SKM-1 (cell line): ENCODE measurements at regions not wholly inside any gene's neighbourhood (a gene's known extent, or its start where the extent isn't known, plus 50 kb on each side); places are given as distances from the start of the nearest gene placed in this dataset.

Experiments
- DNase-seq: peaks from one replicate; lab custom pipeline; 2025; ENCODE audit not compliant: unreplicated experiment; lab: John Stamatoyannopoulos, UW

- no peak for DNase-seq
Observed at GRCh38 chr2:67221266-67221665, 175.9 kb upstream of the ETAA1 start.

GRCh38 chr2:67225287-67225973 is 171.7 kb upstream of the ETAA1 start:
- no peak for DNase-seq

- DNase-seq, result no peak
Observed at GRCh38 chr2:67229706-67230105, 167.4 kb upstream of the ETAA1 start.

GRCh38 chr2:67232936-67233335 is 164.2 kb upstream of the ETAA1 start:
- DNase-seq, result no peak

- DNase-seq, result no peak
Observed at GRCh38 chr2:67234440-67234839, 162.7 kb upstream of the ETAA1 start.

GRCh38 chr2:67237288-67237687 is 159.8 kb upstream of the ETAA1 start:
- DNase-seq, result no peak

- no peak for DNase-seq
Observed at GRCh38 chr2:67240507-67240906, 156.6 kb upstream of the ETAA1 start.

GRCh38 chr2:67241453-67241852 is 155.7 kb upstream of the ETAA1 start:
- DNase-seq, result no peak

GRCh38 chr2:67242456-67242855 is 154.7 kb upstream of the ETAA1 start:
- no peak for DNase-seq

- DNase-seq, result no peak
Observed at GRCh38 chr2:67243919-67244318, 153.2 kb upstream of the ETAA1 start.

- no peak for DNase-seq
Observed at GRCh38 chr2:67246791-67247190, 150.3 kb upstream of the ETAA1 start.

- no peak for DNase-seq
Observed at GRCh38 chr2:67251741-67252140, 145.4 kb upstream of the ETAA1 start.

- DNase-seq, result no peak
Observed at GRCh38 chr2:67255933-67256615, 141.1 kb upstream of the ETAA1 start.

GRCh38 chr2:67256892-67257291 is 140.2 kb upstream of the ETAA1 start:
- no peak for DNase-seq

- no peak for DNase-seq
Observed at GRCh38 chr2:67258122-67258521, 139.0 kb upstream of the ETAA1 start.

GRCh38 chr2:67258831-67259230 is 138.3 kb upstream of the ETAA1 start:
- DNase-seq, result no peak

GRCh38 chr2:67259556-67260342 is 137.4 kb upstream of the ETAA1 start:
- DNase-seq, result no peak

GRCh38 chr2:67260343-67261277 is 136.5 kb upstream of the ETAA1 start:
- no peak for DNase-seq

- no peak for DNase-seq
Observed at GRCh38 chr2:67267241-67267640, 129.9 kb upstream of the ETAA1 start.

GRCh38 chr2:67268797-67269196 is 128.3 kb upstream of the ETAA1 start:
- DNase-seq, result no peak

- DNase-seq, result no peak
Observed at GRCh38 chr2:67272195-67272594, 124.9 kb upstream of the ETAA1 start.
